ENCODE measurements at regions not wholly inside any gene's neighbourhood (a gene's known extent, or its start where the extent isn't known, plus 50 kb on each side); places are given as distances from the start of the nearest gene placed in this dataset.

DNA sequence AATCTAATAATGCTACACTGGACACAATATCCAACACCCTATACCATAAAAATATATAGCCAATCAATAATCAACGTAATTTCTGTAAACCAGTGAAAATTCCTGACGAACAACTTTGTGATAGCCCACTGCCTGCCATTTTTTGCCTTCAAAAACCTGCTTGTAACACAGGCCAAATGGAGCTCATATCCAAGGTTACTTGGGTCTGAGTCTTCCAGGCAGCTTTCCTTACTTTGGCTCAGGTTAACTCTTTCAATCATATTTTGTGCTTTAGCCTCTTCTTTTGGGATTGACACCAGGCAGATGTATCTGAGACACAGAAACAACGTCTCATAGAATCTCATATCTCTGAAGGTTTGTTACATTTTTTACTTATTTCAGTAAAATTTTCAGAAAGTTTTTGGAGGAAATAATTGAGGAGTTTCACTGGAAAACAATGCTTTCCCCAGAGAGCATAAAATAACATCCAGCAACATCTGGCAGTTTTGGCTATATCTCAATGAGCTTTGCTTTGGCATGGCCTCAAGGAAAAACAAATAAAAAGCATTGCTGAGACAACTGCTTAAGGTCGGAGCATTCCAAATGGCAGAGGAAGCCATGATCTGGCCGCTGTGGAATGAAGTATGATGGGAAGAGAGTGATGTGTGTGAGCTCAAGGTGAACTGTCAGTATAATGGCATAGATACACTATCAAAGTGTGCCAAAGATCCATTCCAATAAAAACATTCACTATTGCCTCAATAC is 162.9 kb upstream of the SPIN4 start:
- TF ChIP-seq CREB1 (CRISPR knock-in tag; IDR thresholded peaks at IDR 0.05; ENCODE audit: low read depth) = no peak
- TF ChIP-seq, protein P1, sequence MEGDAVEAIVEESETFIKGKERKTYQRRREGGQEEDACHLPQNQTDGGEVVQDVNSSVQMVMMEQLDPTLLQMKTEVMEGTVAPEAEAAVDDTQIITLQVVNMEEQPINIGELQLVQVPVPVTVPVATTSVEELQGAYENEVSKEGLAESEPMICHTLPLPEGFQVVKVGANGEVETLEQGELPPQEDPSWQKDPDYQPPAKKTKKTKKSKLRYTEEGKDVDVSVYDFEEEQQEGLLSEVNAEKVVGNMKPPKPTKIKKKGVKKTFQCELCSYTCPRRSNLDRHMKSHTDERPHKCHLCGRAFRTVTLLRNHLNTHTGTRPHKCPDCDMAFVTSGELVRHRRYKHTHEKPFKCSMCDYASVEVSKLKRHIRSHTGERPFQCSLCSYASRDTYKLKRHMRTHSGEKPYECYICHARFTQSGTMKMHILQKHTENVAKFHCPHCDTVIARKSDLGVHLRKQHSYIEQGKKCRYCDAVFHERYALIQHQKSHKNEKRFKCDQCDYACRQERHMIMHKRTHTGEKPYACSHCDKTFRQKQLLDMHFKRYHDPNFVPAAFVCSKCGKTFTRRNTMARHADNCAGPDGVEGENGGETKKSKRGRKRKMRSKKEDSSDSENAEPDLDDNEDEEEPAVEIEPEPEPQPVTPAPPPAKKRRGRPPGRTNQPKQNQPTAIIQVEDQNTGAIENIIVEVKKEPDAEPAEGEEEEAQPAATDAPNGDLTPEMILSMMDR (conservative IDR thresholded peaks at IDR 0.05; ENCODE audit: low read depth in 2 of 2) = no peak
- no peak for TF ChIP-seq EZH2 (IDR thresholded peaks at IDR 0.05; ENCODE audit: low read depth, unreplicated experiment)
- no peak for TF ChIP-seq POLR2AphosphoS5 (IDR thresholded peaks at IDR 0.05; ENCODE audit: low read depth)
- no peak for TF ChIP-seq STAT1 (IDR thresholded peaks at IDR 0.05; ENCODE audit: unreplicated experiment)
- TF ChIP-seq, protein P2, sequence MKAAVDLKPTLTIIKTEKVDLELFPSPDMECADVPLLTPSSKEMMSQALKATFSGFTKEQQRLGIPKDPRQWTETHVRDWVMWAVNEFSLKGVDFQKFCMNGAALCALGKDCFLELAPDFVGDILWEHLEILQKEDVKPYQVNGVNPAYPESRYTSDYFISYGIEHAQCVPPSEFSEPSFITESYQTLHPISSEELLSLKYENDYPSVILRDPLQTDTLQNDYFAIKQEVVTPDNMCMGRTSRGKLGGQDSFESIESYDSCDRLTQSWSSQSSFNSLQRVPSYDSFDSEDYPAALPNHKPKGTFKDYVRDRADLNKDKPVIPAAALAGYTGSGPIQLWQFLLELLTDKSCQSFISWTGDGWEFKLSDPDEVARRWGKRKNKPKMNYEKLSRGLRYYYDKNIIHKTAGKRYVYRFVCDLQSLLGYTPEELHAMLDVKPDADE (IDR thresholded peaks at IDR 0.05) = no peak
- no peak for TF ChIP-seq JUNB (IDR thresholded peaks at IDR 0.05; ENCODE audit: unreplicated experiment)
- TF ChIP-seq, protein P3, sequence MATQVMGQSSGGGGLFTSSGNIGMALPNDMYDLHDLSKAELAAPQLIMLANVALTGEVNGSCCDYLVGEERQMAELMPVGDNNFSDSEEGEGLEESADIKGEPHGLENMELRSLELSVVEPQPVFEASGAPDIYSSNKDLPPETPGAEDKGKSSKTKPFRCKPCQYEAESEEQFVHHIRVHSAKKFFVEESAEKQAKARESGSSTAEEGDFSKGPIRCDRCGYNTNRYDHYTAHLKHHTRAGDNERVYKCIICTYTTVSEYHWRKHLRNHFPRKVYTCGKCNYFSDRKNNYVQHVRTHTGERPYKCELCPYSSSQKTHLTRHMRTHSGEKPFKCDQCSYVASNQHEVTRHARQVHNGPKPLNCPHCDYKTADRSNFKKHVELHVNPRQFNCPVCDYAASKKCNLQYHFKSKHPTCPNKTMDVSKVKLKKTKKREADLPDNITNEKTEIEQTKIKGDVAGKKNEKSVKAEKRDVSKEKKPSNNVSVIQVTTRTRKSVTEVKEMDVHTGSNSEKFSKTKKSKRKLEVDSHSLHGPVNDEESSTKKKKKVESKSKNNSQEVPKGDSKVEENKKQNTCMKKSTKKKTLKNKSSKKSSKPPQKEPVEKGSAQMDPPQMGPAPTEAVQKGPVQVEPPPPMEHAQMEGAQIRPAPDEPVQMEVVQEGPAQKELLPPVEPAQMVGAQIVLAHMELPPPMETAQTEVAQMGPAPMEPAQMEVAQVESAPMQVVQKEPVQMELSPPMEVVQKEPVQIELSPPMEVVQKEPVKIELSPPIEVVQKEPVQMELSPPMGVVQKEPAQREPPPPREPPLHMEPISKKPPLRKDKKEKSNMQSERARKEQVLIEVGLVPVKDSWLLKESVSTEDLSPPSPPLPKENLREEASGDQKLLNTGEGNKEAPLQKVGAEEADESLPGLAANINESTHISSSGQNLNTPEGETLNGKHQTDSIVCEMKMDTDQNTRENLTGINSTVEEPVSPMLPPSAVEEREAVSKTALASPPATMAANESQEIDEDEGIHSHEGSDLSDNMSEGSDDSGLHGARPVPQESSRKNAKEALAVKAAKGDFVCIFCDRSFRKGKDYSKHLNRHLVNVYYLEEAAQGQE (IDR thresholded peaks at IDR 0.05; ENCODE audit: unreplicated experiment) = no peak
- TF ChIP-seq EZH2phosphoT487 (IDR thresholded peaks at IDR 0.05; ENCODE audit: unreplicated experiment) = no peak

Data from GM23338 (cell line).